Ascending aorta (tissue), 2 donors: ENCODE measurements at regions not wholly inside any gene's neighbourhood (a gene's known extent, or its start where the extent isn't known, plus 50 kb on each side); places are given as distances from the start of the nearest gene placed in this dataset.

ENCODE experiments used
- DNase-seq, 2 donors: peaks; one replicate each; pipeline ENCODE4 v3.0.0-alpha.2; 2019; ENCODE audit warnings: low spot score in 2 of 2
- H3K27ac ChIP-seq, 2 donors: fragments of 200-600 bp; sonication (generic); one replicate each; pipeline ENCODE4 v1.5.1; 2016 to 2017; ENCODE audit warnings: mild to moderate bottlenecking in 1 of 2
- H3K27me3 ChIP-seq: fragments of 200-600 bp; sonication (generic); one replicate; pipeline ENCODE4 v1.5.1; 2017
- H3K36me3 ChIP-seq, 2 donors: fragments of 200-600 bp; sonication (generic); one replicate each; pipeline ENCODE4 v1.5.1; 2016
- H3K4me1 ChIP-seq, 2 donors: fragments of 200-600 bp; sonication (generic); one replicate each; pipeline ENCODE4 v1.5.1; 2016 to 2017; ENCODE audit warnings: mild to moderate bottlenecking in 1 of 2
- H3K4me3 ChIP-seq, 2 donors: fragments of 200-600 bp; sonication (generic); one replicate each; pipeline ENCODE4 v1.5.1; 2016 to 2017; ENCODE audit warnings: mild to moderate bottlenecking in 1 of 2
- H3K9me3 ChIP-seq, 2 donors: fragments of 200-600 bp; sonication (generic); one replicate each; pipeline ENCODE4 v1.5.1; 2016
- CTCF ChIP-seq, 3 experiments: fragments of 200-600 bp in 2 of 3; fragments of 450-650 bp in 1 of 3; sonication (generic) in 2 of 3; IDR thresholded peaks; one replicate each; pipeline ENCODE4 v1.5.1; 2016 to 2019; ENCODE audit warnings: antibody characterized with exemption in 3 of 3, mild to moderate bottlenecking in 1 of 3, moderate library complexity in 1 of 3
- intact Hi-C: fragments of 100-400 bp; cut with DNase I; formaldehyde crosslinking; loops from one replicate; pipeline ENCODE4 v1.15.1; 2023

GRCh38 chr2:224127871-224128501 lies 88.9 kb upstream of the SERPINE2 start:
- no peak for DNase-seq
- Histone ChIP-seq H3K36me3 (no peaks in the 10 kb centered on the region), H3K4me1 (no peaks in the 10 kb centered on the region), H3K9me3 (no peaks in the 10 kb centered on the region), H3K27me3 (no peaks in the 10 kb centered on the region), H3K27ac (no peak overlapping the region), H3K4me3 (no peak overlapping the region)
- no peak for TF ChIP-seq CTCF (IDR thresholded peaks at IDR 0.05)
- intact Hi-C loops = no loop called here

- TF ChIP-seq CTCF (IDR thresholded peaks at IDR 0.05) = no peak
- DNase-seq = no peak
- no peaks in the 10 kb centered on the region for H3K36me3 ChIP-seq
- H3K27ac ChIP-seq = no peak overlapping the region
- H3K27me3 ChIP-seq = no peaks in the 10 kb centered on the region
- H3K4me3 ChIP-seq = no peak overlapping the region
- intact Hi-C loops = no loop called here
- H3K4me1 ChIP-seq = no peaks in the 10 kb centered on the region
- no peaks in the 10 kb centered on the region for H3K9me3 ChIP-seq
Observed at GRCh38 chr2:224126440-224126839, 87.4 kb upstream of the SERPINE2 start.

GRCh38 chr2:224126003-224126402 lies 86.9 kb upstream of the SERPINE2 start:
- Histone ChIP-seq H3K4me3 (no peak overlapping the region), H3K27me3 (no peaks in the 10 kb centered on the region), H3K4me1 (no peaks in the 10 kb centered on the region), H3K27ac (no peak overlapping the region), H3K36me3 (no peaks in the 10 kb centered on the region), H3K9me3 (no peaks in the 10 kb centered on the region)
- no peak for DNase-seq
- no peak for TF ChIP-seq CTCF (IDR thresholded peaks at IDR 0.05)
- intact Hi-C loops = no loop called here

- Histone ChIP-seq H3K4me1 (no peaks in the 10 kb centered on the region), H3K27me3 (no peaks in the 10 kb centered on the region), H3K27ac (no peak overlapping the region), H3K9me3 (no peaks in the 10 kb centered on the region), H3K36me3 (no peaks in the 10 kb centered on the region), H3K4me3 (no peak overlapping the region)
- no peak for DNase-seq
- intact Hi-C loops = no loop called here
- TF ChIP-seq CTCF (IDR thresholded peaks at IDR 0.05) = no peak
Observed at GRCh38 chr2:224122542-224122941, 83.5 kb upstream of the SERPINE2 start.

- intact Hi-C loops = no loop called here
- Histone ChIP-seq H3K9me3 (no peaks in the 10 kb centered on the region), H3K36me3 (no peaks in the 10 kb centered on the region), H3K27me3 (no peaks in the 10 kb centered on the region), H3K27ac (no peak overlapping the region), H3K4me3 (no peak overlapping the region), H3K4me1 (no peaks in the 10 kb centered on the region)
- DNase-seq = no peak
- TF ChIP-seq CTCF (IDR thresholded peaks at IDR 0.05) = no peak
Observed at GRCh38 chr2:224121406-224122067, 82.5 kb upstream of the SERPINE2 start.
